HepG2 (cell line): ENCODE measurements at regions not wholly inside any gene's neighbourhood (a gene's known extent, or its start where the extent isn't known, plus 50 kb on each side); places are given as distances from the start of the nearest gene placed in this dataset.

Experiments
- CEBPG ChIP-seq: IDR thresholded peaks from 2 replicates; pipeline ENCODE4 v1.6.1; 2016
- FOSL1 ChIP-seq: sonication (generic); formaldehyde crosslinking; IDR thresholded peaks from 2 replicates; pipeline ENCODE4 v1.9.0; 2021; ENCODE audit warnings: missing genetic modification reagents, borderline replicate concordance
- FOXA3 ChIP-seq: IDR thresholded peaks from 2 replicates; pipeline ENCODE4 v1.6.1; 2016; ENCODE audit warnings: missing genetic modification reagents, missing compliant biosample characterization
- HDAC2 ChIP-seq: sonication (generic); formaldehyde crosslinking; IDR thresholded peaks from 2 replicates; pipeline ENCODE4 v1.4.0; 2020; ENCODE audit warnings: missing genetic modification reagents
- NR2F1 ChIP-seq, 2 experiments: fragments of 450-650 bp in 1 of 2; formaldehyde crosslinking in 1 of 2; IDR thresholded peaks; 2 replicates each; pipeline versions ENCODE4 v1.5.0 to v1.6.1; 2016 to 2020; ENCODE audit warnings: mild to moderate bottlenecking in 1 of 2, missing compliant biosample characterization in 1 of 2, missing genetic modification reagents in 1 of 2, moderate library complexity in 1 of 2
- NR2F2 ChIP-seq: IDR thresholded peaks from 2 replicates; pipeline ENCODE4 v1.6.1; 2012; ENCODE audit warnings: low read depth, inconsistent platforms, borderline replicate concordance
- PAF1 ChIP-seq: IDR thresholded peaks from 2 replicates; pipeline ENCODE4 v1.6.1; 2016; ENCODE audit warnings: missing genetic modification reagents, missing compliant biosample characterization
- PATZ1 ChIP-seq: sonication (generic); formaldehyde crosslinking; IDR thresholded peaks from 2 replicates; pipeline ENCODE4 v1.4.0; 2020; ENCODE audit warnings: missing genetic modification reagents
- RCOR2 ChIP-seq: IDR thresholded peaks from 2 replicates; pipeline ENCODE4 v1.6.1; 2016; ENCODE audit warnings: missing biosample characterization, missing genetic modification reagents
- SALL1 ChIP-seq: sonication (generic); formaldehyde crosslinking; IDR thresholded peaks from 2 replicates; pipeline ENCODE4 v1.8.0; 2022; ENCODE audit warnings: mild to moderate bottlenecking, missing genetic modification reagents
- TEAD3 ChIP-seq: optimal IDR thresholded peaks from 2 replicates; pipeline ENCODE3; 2016; ENCODE audit warnings: borderline replicate concordance
- ZNF234 ChIP-seq: sonication (generic); formaldehyde crosslinking; conservative IDR thresholded peaks from 2 replicates; pipeline ENCODE4 v1.5.1; 2020; ENCODE audit warnings: mild to moderate bottlenecking, missing genetic modification reagents
- ZNF251 ChIP-seq: sonication (generic); formaldehyde crosslinking; IDR thresholded peaks from 2 replicates; pipeline ENCODE4 v1.9.0; 2021; ENCODE audit warnings: mild to moderate bottlenecking, missing genetic modification reagents
- ZNF569 ChIP-seq: sonication (generic); formaldehyde crosslinking; IDR thresholded peaks from 2 replicates; pipeline ENCODE4 v1.5.0; 2020; ENCODE audit warnings: mild to moderate bottlenecking, missing genetic modification reagents, moderate library complexity, borderline replicate concordance
- ZNF589 ChIP-seq: sonication (generic); formaldehyde crosslinking; conservative IDR thresholded peaks from 2 replicates; pipeline ENCODE4 v1.8.0; 2022; ENCODE audit warnings: mild to moderate bottlenecking, moderate library complexity, missing genetic modification reagents
- ZNF609 ChIP-seq: sonication (generic); formaldehyde crosslinking; IDR thresholded peaks from 2 replicates; pipeline ENCODE4 v1.4.0; 2020; ENCODE audit warnings: mild to moderate bottlenecking, missing genetic modification reagents, borderline replicate concordance
- ZNF782 ChIP-seq: sonication (generic); formaldehyde crosslinking; IDR thresholded peaks from 2 replicates; pipeline ENCODE4 v1.4.0; 2020; ENCODE audit warnings: missing genetic modification reagents, mild to moderate bottlenecking, borderline replicate concordance
- TF ChIP-seq, protein P1 (sequence below): IDR thresholded peaks from 2 replicates; pipeline ENCODE4 v1.4.0; 2020; ENCODE audit warnings: mild to moderate bottlenecking, missing genetic modification reagents
- TF ChIP-seq, protein P2 (sequence below): sonication (generic); formaldehyde crosslinking; IDR thresholded peaks from 2 replicates; pipeline ENCODE4 v1.8.1; 2023; ENCODE audit warnings: mild to moderate bottlenecking, missing genetic modification reagents

DNA sequence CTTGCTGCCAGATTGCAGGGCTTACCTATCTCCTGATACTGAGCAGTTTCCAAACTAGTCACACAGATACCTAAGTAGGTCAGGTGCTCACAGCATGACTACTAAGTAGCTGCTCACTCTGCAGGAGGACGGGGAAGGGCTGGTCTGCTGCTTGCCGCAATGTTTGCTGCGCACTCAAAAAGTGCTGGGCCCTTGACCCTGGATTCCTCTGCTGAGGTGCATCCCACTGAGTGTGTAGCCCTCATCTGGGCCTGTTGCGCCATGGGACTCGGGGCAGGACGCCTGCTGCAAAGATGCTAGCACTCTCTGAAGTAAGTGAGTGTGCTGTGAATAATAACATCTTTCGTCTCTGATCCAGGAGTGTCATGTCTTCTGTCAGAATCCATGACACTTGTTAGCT lies 59.2 kb upstream of the MEDAG start (continued):
- TF ChIP-seq NR2F2 (peak; percentile 52; the same call in 1 of the 2 replicates), TEAD3 (CRISPR knock-in tag) (peak; percentile 73), HDAC2 (CRISPR knock-in tag) (peak; percentile 32; the same call in 1 of the 2 replicates), PAF1 (CRISPR knock-in tag) (no peak), ZNF251 (CRISPR knock-in tag) (no peak), RCOR2 (peak; percentile 14; the same call in 1 of the 2 replicates), SALL1 (CRISPR knock-in tag) (peak; percentile 77), PATZ1 (CRISPR knock-in tag) (peak; percentile 41; the same call in 1 of the 2 replicates), FOSL1 (CRISPR knock-in tag) (no peak), ZNF234 (no peak), NR2F1 (CRISPR knock-in tag; IDR thresholded peaks at IDR 0.05) (peak; percentile 45 to 57; a peak in 2 of 4 replicates), ZNF782 (CRISPR knock-in tag) (no peak), CEBPG (CRISPR knock-in tag) (peak; percentile 83), ZNF609 (peak; percentile 47; the same call in 1 of the 2 replicates), FOXA3 (CRISPR knock-in tag) (peak; percentile 35; the same call in 1 of the 2 replicates), ZNF589 (no peak), ZNF569 (CRISPR knock-in tag) (no peak)
- TF ChIP-seq, protein P1, sequence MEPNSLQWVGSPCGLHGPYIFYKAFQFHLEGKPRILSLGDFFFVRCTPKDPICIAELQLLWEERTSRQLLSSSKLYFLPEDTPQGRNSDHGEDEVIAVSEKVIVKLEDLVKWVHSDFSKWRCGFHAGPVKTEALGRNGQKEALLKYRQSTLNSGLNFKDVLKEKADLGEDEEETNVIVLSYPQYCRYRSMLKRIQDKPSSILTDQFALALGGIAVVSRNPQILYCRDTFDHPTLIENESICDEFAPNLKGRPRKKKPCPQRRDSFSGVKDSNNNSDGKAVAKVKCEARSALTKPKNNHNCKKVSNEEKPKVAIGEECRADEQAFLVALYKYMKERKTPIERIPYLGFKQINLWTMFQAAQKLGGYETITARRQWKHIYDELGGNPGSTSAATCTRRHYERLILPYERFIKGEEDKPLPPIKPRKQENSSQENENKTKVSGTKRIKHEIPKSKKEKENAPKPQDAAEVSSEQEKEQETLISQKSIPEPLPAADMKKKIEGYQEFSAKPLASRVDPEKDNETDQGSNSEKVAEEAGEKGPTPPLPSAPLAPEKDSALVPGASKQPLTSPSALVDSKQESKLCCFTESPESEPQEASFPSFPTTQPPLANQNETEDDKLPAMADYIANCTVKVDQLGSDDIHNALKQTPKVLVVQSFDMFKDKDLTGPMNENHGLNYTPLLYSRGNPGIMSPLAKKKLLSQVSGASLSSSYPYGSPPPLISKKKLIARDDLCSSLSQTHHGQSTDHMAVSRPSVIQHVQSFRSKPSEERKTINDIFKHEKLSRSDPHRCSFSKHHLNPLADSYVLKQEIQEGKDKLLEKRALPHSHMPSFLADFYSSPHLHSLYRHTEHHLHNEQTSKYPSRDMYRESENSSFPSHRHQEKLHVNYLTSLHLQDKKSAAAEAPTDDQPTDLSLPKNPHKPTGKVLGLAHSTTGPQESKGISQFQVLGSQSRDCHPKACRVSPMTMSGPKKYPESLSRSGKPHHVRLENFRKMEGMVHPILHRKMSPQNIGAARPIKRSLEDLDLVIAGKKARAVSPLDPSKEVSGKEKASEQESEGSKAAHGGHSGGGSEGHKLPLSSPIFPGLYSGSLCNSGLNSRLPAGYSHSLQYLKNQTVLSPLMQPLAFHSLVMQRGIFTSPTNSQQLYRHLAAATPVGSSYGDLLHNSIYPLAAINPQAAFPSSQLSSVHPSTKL = peak; percentile 72
- TF ChIP-seq, protein P2, sequence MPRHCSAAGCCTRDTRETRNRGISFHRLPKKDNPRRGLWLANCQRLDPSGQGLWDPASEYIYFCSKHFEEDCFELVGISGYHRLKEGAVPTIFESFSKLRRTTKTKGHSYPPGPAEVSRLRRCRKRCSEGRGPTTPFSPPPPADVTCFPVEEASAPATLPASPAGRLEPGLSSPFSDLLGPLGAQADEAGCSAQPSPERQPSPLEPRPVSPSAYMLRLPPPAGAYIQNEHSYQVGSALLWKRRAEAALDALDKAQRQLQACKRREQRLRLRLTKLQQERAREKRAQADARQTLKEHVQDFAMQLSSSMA (CRISPR knock-in tag) = no peak
